Activated naive CD4-positive, alpha-beta T cell treated with anti-CD3 and anti-CD28 coated beads, Interleukin-2, amount 50 U/mL, for 72 hours (primary cell): ENCODE measurements at regions not wholly inside any gene's neighbourhood (a gene's known extent, or its start where the extent isn't known, plus 50 kb on each side); places are given as distances from the start of the nearest gene placed in this dataset.
"Not testable (repeated sequence)": the region's sequence is repeated elsewhere in the genome, so short reads cannot be mapped to it uniquely, and the experiment has no call there.

Experiments
- ATAC-seq, 2 donors: fragments of 150-1000 bp; cut with Tn5 transposase; 2 replicates each; pipeline ENCODE4 v1.10.0; 2021; ENCODE audit warnings: mild to moderate bottlenecking in 2 of 2, moderate library complexity in 2 of 2
- DNase-seq, 2 donors: peaks; one replicate each; pipeline ENCODE4 v3.0.0; 2021 to 2022; ENCODE audit warnings: low spot score in 2 of 2
- H3K27ac Mint-ChIP-seq, 2 donors: one replicate each; pipeline ENCODE4 v1.8.0; 2022; ENCODE audit warnings: mild to moderate bottlenecking in 2 of 2, mixed read lengths in 2 of 2
- H3K36me3 Mint-ChIP-seq, 2 donors: one replicate each; pipeline ENCODE4 v1.8.0; 2022; ENCODE audit warnings: mixed read lengths in 2 of 2
- H3K9me3 Mint-ChIP-seq, 2 donors: one replicate each; pipeline ENCODE4 v1.8.0; 2022; ENCODE audit warnings: mixed read lengths in 2 of 2

- H3K27ac Mint-ChIP-seq: no peak overlapping the region
These were observed 90.0 kb upstream of the SEMA3C start for GRCh38 chr7:81008901-81009300.

DNA sequence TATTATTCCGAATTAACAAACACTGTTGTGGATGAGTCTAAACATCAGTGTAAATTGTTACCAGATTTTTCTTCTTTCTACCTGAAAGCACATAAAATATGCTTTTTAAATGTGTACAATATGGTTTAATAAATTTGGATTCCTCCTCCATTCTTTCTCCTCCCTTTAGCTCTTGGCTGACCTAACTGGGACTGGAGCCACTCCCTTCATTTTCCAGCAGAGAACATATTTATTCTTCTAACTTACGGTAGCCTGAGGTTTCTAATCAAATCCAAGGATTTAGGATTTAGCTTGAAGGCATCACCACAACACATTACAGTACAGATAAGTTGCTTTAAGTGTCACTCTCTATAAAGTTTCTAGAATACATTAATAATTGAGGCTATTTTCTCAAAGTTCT lies 88.2 kb upstream of the SEMA3C start:
- ATAC-seq: no peak

More at GRCh38 chr7:81008901-81009300, 90.0 kb upstream of the SEMA3C start:
- H3K36me3 Mint-ChIP-seq: peaks cover 5% of the 10 kb centered on the region in 2 donors
- DNase-seq: no peak
- peaks cover 11 to 20% of the 10 kb centered on the region in 2 donors for H3K9me3 Mint-ChIP-seq
- ATAC-seq: no peak

DNA sequence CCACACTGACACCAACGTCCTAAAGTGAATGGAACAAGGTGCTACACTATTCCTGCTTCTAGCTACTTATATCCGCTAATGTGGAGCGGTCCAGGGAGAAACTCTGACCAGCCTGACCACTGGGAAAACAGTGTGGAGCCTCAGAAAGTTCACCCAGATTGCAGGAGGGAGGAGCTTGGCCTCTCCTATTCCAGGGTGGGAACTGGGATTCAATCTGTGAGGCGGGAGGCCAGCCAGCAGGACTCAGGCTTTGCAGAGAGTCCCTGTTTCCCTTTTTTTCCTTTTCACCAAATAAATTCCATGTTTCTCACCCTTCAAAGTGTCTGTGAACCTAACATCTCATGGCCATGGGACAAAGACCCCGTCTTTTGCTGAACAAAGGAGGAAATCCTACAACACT lies 86.4 kb upstream of the SEMA3C start:
- DNase-seq: no peak
- H3K27ac Mint-ChIP-seq: no peak overlapping the region
- peaks cover 6 to 13% of the 10 kb centered on the region in 2 donors for H3K9me3 Mint-ChIP-seq
- H3K36me3 Mint-ChIP-seq: peaks cover 0 to 5% of the 10 kb centered on the region in 2 donors
- no peak for ATAC-seq

More for the DNA sequence above, 88.2 kb upstream of the SEMA3C start:
- DNase-seq: no peak
- H3K36me3 Mint-ChIP-seq: peaks cover 0 to 5% of the 10 kb centered on the region in 2 donors
- H3K9me3 Mint-ChIP-seq: peaks cover 6 to 13% of the 10 kb centered on the region in 2 donors
- no peak overlapping the region for H3K27ac Mint-ChIP-seq

- DNase-seq (no peak), ATAC-seq (no peak)
- no peak overlapping the region for H3K27ac Mint-ChIP-seq
- peaks cover 11 to 17% of the 10 kb centered on the region in 2 donors for H3K9me3 Mint-ChIP-seq
- H3K36me3 Mint-ChIP-seq: peaks cover 0 to 4% of the 10 kb centered on the region in 2 donors
These were observed 85.2 kb upstream of the SEMA3C start for GRCh38 chr7:81004098-81004497.

GRCh38 chr7:81003326-81003725 lies 84.5 kb upstream of the SEMA3C start:
- Mint-ChIP-seq H3K36me3 (no peaks in the 10 kb centered on the region), H3K9me3 (peaks cover 6 to 13% of the 10 kb centered on the region in 2 donors), H3K27ac (no peak overlapping the region)
- no peak for DNase-seq
- ATAC-seq: no peak

DNA sequence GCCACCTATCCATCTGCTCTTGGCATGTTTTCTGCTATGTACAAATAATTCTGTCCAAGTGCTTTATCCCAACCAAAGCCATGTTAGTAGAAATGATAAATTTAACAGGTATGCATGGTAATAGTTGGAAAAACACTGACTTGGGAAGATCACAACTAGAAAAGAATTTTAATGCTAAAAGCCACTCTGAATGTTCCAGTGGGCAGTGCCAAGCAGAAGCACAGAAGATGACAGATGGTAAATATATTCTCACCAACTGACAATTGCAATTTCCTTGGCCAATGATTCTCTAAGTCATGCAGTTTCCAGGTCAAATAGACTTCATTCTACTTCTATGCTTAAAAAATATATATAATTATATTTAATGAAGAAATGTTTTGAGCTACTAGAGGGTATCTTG lies 83.6 kb upstream of the SEMA3C start:
- H3K9me3 Mint-ChIP-seq: peaks cover 6 to 13% of the 10 kb centered on the region in 2 donors
- no peak overlapping the region for H3K27ac Mint-ChIP-seq
- ATAC-seq: no peak
- H3K36me3 Mint-ChIP-seq: no peaks in the 10 kb centered on the region
- DNase-seq: no peak

DNA sequence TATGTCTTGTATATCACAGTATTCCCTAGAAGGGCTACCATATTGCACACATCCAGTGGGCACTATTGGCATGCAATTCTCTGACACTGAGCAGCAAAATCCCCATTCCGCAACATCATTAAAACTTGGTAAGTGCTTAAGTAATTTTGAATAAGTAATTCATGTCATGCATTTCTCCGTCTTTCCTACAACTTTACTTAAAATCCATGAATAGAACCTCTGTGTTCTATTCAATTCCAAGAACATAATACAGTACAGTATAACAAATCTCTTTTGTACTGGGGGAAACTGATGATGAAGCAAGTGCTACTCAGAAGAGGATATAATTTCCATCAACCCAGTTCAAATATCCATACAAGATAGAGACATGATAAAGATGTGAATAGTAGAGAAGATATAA lies 80.9 kb upstream of the SEMA3C start:
- H3K36me3 Mint-ChIP-seq: peaks cover 0 to 6% of the 10 kb centered on the region in 2 donors
- peaks cover 16 to 17% of the 10 kb centered on the region in 2 donors for H3K9me3 Mint-ChIP-seq
- no peak overlapping the region for H3K27ac Mint-ChIP-seq

GRCh38 chr7:80999100-80999499 lies 80.2 kb upstream of the SEMA3C start:
- ATAC-seq (no peak), DNase-seq (no peak)
- Mint-ChIP-seq H3K36me3 (peaks cover 0 to 6% of the 10 kb centered on the region in 2 donors), H3K27ac (no peak overlapping the region), H3K9me3 (peaks cover 16 to 17% of the 10 kb centered on the region in 2 donors)

More for the DNA sequence above, 80.9 kb upstream of the SEMA3C start:
- no peak for ATAC-seq
- DNase-seq: no peak

GRCh38 chr7:80997841-80998240 lies 79.0 kb upstream of the SEMA3C start:
- H3K36me3 Mint-ChIP-seq: peaks cover 0 to 6% of the 10 kb centered on the region in 2 donors
- H3K9me3 Mint-ChIP-seq: peaks cover 16 to 17% of the 10 kb centered on the region in 2 donors
- no peak overlapping the region for H3K27ac Mint-ChIP-seq
- ATAC-seq: no peak
- DNase-seq: no peak

DNA sequence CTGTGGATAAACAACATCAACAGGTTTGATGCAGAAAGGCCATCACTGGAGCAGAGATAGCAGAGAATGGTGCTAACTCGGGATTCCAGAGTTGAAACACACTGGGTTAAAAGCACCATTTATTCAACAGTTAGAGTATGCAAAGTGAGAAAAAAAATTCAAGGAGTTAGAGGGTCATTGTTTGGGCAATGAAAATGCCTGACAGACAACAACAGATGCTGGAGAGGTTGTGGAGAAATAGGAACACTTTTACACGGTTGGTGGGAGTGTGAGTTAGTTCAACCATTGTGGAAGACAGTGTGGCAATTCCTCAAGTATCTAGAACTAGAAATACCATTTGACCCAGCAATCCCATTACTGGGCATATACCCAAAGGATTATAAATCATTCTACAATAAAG lies 77.4 kb upstream of the SEMA3C start:
- DNase-seq, ATAC-seq, H3K36me3 Mint-ChIP-seq, H3K27ac Mint-ChIP-seq: not testable (repeated sequence)
- peaks cover 16 to 17% of the 10 kb centered on the region in 2 donors for H3K9me3 Mint-ChIP-seq

DNA sequence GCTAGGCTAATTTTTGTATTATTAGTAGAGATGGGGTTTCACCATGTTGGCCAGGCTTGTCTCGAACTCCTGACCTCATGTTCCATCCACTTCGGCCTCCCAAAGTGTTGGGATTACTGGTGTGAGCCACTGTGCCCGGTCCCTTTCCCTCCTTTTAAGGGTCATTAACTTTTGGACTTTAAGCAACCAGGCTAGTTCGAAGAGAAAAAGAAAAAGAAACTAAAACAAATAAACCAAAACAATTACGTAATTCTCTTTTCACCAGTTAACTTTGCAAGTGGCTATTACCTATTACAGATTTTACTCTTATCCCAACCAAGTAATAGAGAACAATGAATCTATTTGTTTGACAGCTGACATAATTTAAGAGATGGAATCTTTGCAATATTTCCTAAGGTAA lies 72.8 kb upstream of the SEMA3C start:
- ATAC-seq (no peak), DNase-seq (no peak)
- H3K36me3 Mint-ChIP-seq: peaks cover 0 to 6% of the 10 kb centered on the region in 2 donors
- H3K27ac Mint-ChIP-seq: no peak overlapping the region
- H3K9me3 Mint-ChIP-seq: peaks cover 7 to 8% of the 10 kb centered on the region in 2 donors

- Mint-ChIP-seq H3K9me3 (peaks cover 0 to 10% of the 10 kb centered on the region in 2 donors), H3K36me3 (no peaks in the 10 kb centered on the region), H3K27ac (no peak overlapping the region)
- no peak for DNase-seq
- no peak for ATAC-seq
These were observed 65.8 kb upstream of the SEMA3C start for GRCh38 chr7:80984619-80985018.

DNA sequence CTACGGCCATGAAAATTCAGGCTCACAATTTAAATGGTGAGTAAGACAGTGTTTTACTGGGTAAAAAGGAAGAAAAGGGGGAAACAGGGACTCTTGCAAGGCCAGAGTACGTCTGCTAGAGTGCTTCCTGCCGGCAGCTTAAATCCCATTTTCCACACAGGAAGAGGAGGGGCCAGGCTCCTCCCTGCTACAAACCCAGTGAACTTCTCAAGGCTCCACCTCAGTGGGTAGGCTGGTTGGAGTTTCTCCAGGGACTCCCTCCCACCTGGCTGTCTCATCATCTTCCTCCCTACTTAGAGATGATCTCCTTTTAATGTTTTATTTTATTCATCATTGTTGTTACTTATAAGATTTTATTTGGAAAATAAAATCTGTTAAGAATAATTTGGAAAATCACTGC lies 62.6 kb upstream of the SEMA3C start:
- Mint-ChIP-seq H3K36me3 (no peaks in the 10 kb centered on the region), H3K9me3 (peaks cover 0 to 11% of the 10 kb centered on the region in 2 donors), H3K27ac (no peak overlapping the region)
- ATAC-seq: no peak
- no peak for DNase-seq

DNA sequence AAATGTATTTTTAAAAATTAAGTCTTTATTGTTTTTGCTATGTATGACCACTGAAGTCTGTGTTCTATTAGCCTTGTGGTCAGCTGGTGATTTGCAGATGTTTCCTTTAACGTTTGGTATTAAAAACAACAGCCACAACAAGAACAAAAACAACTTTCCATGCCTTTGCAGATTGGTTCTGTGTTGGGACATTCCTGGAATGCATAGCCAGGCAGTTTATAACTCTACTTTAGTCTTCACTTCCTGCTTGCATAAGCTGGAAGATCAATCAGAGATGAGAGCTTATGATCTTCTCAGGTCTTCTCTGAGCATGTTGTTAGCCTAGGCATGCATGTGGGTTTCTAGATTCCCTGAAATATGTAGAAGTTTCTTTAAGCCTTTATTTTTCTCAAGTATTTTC lies 58.9 kb upstream of the SEMA3C start:
- Mint-ChIP-seq H3K9me3 (peaks cover 0 to 11% of the 10 kb centered on the region in 2 donors), H3K36me3 (no peaks in the 10 kb centered on the region), H3K27ac (no peak overlapping the region)
- DNase-seq: no peak
- no peak for ATAC-seq

- Mint-ChIP-seq H3K36me3 (no peaks in the 10 kb centered on the region), H3K27ac (no peak overlapping the region), H3K9me3 (peaks cover 0 to 4% of the 10 kb centered on the region in 2 donors)
- ATAC-seq (no peak), DNase-seq (no peak)
These were observed 55.8 kb upstream of the SEMA3C start for GRCh38 chr7:80974396-80975358.

DNA sequence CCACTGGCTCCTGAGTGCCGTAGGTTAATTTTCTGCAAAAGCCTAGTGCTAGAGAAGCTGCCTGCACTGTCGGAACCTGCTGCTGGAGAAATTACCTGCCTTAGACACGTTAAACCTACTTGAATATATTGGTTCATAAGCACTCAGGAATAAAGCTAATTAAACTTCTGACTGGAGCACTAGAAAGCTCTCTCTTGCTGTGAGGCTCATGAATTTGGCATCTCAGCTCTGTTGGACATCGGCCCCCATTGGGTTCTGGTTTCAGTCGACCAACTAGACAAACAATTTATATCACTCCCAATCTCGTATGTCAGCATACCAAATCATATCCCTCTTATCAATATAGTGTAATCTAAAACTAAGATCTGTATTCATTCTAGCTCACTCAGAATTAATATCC lies 52.4 kb upstream of the SEMA3C start:
- peaks cover 5 to 6% of the 10 kb centered on the region in 2 donors for H3K9me3 Mint-ChIP-seq
- no peak overlapping the region for H3K27ac Mint-ChIP-seq
- ATAC-seq (no peak), DNase-seq (no peak)
- no peaks in the 10 kb centered on the region for H3K36me3 Mint-ChIP-seq
